ENCODE measurements at regions not wholly inside any gene's neighbourhood (a gene's known extent, or its start where the extent isn't known, plus 50 kb on each side); places are given as distances from the start of the nearest gene placed in this dataset.

DNA sequence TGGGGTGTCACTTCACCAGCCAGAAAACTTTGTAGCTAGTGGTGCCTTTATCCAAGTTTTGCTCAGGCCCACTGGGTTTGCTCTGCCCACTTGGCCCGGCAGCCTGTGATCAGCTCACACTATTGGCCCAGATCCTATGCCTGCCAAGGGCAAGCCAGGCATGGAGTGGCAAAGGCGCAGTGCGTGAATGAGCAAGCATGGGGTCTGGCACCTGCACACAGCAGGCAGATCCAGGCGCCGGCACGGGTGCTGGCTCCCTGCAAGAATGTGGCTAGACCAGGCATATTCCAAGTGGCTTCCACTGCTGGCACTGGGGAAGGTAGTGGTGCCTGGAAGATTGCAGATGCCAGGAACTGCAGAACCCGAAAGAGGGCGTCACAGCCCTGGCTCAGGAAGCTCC, 346.9 kb downstream of the LMBRD1 start:
- Histone ChIP-seq H3K4me1 (no peaks in the 10 kb centered on the region), H3K36me3 (no peaks in the 10 kb centered on the region), H3K9me3 (peaks cover 0 to 61% (median 14%) of the 10 kb centered on the region in 4 donors), H3K4me3 (no peak overlapping the region), H3K27me3 (no peaks in the 10 kb centered on the region), H3K27ac (no peak overlapping the region)
- TF ChIP-seq, protein P1, sequence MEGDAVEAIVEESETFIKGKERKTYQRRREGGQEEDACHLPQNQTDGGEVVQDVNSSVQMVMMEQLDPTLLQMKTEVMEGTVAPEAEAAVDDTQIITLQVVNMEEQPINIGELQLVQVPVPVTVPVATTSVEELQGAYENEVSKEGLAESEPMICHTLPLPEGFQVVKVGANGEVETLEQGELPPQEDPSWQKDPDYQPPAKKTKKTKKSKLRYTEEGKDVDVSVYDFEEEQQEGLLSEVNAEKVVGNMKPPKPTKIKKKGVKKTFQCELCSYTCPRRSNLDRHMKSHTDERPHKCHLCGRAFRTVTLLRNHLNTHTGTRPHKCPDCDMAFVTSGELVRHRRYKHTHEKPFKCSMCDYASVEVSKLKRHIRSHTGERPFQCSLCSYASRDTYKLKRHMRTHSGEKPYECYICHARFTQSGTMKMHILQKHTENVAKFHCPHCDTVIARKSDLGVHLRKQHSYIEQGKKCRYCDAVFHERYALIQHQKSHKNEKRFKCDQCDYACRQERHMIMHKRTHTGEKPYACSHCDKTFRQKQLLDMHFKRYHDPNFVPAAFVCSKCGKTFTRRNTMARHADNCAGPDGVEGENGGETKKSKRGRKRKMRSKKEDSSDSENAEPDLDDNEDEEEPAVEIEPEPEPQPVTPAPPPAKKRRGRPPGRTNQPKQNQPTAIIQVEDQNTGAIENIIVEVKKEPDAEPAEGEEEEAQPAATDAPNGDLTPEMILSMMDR (IDR thresholded peaks at IDR 0.05) = no peak
- no peak for TF ChIP-seq POLR2AphosphoS5 (IDR thresholded peaks at IDR 0.05)
- no peak for TF ChIP-seq EP300 (IDR thresholded peaks at IDR 0.05)
- TF ChIP-seq POLR2A (IDR thresholded peaks at IDR 0.05) = no peak
- intact Hi-C loops (cut with DNase I; ENCODE audit: low total_unique reads) = no loop called here
- 94 to 98% (median 97%) methylated on average over 7 to 8 of the region's 8 CpGs for WGBS, 5 donors
- DNase-seq = no peak
